ENCODE measurements at regions not wholly inside any gene's neighbourhood (a gene's known extent, or its start where the extent isn't known, plus 50 kb on each side); places are given as distances from the start of the nearest gene placed in this dataset.

DNA sequence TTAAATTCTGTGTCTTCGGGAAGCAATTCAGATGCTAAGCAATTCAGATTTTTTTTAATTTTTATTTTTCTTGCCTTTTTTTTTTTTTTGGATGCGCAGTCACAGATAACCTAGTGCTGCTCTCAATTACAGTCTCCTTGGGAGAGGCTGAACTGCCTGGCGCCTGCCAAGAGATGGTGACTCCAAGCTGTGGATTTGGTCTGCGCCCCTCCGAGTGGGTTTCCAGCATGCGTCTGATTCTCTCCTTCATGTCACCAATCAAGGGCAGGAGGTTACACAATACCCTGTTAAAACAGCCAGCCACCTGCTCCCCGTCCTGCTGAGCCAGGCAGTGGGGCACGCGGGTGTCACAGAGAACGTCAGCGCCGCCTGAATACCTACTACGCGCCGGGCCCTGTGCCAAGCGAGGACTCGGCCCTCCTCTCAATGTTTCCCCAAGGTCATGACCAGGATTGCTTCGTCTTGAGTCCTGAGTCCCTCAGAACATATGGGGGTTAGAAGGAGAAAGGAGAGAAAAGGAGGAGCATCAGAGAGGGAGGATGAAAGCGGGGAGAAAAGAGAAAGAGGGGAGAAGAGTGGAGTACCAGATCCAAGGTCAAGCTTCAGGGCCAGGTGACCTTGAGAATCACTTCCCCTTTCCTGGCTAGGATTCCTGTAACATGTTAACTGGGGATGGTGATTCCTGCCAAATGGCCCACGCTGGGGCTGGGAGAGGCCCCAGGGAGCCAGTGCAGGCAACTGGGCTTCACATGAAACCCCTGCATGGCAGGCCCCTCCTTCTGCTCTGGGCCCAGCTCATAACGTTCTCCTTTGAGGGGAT, 213.6 kb downstream of the URI1 start:
- DNase-seq: no peak

DNA sequence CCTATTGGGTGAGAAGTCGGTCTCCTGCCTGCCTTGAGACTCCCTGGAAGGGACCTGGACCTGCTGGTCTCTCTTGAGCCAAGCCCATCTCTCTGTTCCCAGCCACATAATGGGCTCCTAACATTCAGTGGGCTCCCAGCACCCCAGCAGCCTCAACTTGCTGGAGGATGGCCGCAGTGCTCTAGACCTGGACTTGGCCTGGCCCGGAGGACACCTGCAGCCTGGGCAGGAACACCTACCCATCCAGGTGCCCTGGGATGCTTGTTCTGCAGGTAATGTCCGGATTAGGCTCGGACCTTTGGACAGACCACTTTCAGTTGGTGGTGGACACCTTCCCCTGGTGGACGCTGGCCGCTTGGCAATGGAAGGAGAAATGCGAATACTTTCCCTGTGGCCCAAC, 214.6 kb downstream of the URI1 start:
- no peak for DNase-seq

DNA sequence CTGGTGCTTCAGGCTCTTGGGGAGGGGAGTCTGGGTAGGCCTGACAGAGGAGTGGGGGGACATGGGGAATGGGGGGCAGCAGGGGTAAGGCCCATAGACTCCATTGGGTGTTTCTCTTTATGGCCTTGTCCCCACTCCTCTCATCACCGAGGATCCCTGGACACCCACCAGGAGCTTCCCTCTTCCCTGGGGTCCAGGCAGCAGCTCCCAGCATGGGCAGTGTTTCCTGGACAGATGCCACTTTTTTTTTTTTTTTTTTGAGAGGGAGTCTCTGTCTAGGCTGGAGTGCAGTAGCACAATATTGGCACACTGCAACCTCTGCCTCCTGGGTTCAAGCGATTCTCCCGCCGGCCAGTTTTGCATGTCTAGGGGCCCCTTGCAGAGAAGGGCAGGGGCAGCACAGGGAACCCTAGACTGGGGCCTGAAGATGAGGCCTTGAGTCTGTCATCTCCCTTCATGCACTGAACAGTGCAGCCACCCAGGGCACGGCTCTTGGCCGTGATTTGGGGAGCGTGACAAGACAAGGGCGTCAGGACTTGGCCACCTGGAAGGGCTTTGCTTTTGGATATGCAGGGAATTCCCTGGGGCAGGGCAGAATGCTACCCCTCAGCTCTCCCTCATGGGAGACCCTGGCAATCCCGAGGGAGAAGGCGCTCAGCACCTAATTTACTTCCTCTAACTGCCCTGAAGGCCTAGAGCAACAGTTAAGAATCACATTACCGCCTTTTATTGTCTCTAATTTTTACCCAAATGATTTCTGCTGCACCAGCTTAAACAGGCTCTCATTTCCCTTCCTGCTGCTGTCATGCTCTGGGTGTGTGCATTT, 213.9 kb upstream of the ZNF536 start:
- DNase-seq: no peak

DNA sequence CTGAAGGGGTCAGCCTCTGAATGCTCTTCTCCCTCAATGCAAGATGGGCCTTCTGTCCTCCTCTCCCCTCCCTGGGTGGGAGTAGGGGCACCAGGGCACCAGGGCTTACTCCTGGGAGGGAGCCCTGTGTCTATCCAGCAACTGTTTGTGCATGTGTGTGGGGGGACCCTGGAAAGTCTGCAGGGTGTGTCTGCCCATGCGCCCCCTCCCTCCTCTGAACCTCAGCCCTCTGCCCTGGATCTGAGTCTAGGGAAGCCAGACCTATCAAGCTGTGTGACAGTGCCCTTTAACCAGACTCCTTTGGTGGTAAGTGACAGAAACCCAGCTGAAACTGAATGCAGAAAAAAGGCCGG, 213.3 kb upstream of the ZNF536 start:
- DNase-seq: no peak

DNA sequence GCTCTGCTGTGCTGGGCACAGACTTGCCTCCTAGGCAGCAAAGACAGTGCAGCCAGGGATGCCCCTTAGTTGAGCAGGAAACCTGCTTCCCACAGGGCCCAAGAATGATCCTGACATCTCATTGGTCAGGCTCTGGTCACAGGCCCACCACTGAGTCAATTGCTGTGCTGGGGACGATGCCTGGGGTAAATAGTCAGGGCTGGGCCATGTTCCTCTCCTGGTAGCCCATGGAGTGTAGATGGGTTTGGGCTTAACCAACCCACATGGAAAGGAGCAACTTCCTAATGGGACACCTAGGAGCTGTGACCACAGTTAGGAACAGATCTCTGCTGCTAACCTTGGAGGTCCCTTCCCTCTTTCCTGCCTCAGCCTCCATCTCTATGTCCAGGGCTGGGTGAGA, 212.5 kb upstream of the ZNF536 start:
- no peak for DNase-seq

DNA sequence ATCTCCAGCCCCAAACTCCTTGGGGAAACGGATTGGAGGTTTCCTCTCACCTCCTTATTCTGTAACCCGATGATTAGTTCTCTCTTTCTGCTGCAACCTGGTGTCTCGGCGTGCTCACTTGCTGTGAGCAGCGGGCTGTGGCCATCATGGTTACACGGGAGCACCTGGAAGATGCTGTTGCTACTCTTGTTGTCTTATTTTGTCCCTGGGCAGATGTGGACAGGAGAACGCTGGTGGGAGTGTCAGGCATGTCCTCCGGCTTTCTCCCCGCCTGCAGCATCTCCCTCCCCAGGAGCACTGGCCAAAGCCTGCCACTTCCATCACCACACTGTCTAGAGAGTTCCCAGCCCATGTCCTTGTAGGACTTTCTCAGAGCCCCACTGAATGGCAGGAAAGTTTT, 211.8 kb upstream of the ZNF536 start:
- DNase-seq: no peak

DNA sequence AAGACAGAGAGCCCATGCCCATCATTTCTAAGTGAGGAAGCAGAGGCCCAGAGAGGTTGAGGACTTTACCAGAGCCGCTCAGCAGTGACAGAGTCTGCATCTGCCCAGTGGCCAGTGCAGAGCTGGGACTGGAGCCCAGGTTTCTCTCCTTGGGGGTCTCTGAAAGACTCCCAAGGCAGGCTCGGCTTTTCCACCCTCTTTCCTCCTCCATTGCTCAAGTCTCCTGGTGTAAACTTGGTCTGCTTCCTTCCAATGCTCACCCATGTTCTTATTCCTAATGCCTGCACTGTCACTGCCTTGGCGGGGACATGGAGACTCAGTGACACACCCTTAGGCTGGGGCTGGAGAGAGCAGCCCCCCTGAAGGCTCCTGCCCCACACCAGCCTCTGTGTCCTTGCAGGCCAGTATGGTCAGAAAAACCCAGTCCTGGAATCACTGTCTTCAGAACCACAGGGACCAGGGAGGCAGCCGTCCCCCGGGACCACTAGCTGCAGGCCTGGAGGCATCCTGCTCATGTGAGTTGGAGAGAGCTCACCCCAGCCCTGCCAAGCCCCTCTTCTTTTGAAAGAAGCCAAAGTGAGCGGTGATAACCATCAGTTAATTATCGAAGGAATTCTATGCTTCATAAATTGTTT, 211.0 kb upstream of the ZNF536 start:
- DNase-seq: no peak

DNA sequence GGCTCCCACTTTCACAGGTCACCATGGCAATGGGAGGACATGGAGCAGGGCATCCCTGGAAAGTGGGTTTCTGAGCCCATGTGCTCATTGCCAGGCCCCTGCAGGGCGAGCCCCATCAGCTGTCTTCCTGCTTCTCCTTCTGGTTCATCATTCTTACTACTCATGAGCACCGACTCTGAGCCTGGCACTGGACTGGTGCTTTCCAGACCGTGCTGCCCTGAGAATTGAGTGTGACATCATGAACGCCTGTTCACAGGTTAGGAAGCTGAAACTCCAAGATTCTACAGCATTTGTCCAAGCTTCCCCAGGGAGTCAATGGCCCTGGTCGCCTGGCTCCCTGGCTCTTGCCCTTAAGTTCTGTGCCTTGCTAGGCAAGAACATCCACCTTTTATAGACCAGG, 210.4 kb upstream of the ZNF536 start:
- no peak for DNase-seq

DNA sequence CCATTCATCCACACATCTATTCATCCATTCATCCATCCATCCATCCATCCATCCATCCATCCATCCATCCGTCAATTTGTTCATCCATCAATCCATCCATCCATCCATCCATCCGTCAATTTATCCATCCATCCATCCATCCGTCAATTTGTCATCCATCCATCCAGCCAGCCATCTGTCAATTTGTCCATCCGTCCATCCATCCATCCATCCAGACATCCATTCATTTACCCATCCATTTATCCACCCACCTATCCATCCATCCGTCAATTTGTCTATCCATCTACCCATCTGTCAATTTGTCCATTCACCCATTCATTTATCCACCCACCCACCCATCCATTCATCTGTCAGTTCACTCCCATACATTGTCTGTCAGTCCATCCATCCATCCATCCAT, 209.5 kb upstream of the ZNF536 start:
- DNase-seq: no peak

DNA sequence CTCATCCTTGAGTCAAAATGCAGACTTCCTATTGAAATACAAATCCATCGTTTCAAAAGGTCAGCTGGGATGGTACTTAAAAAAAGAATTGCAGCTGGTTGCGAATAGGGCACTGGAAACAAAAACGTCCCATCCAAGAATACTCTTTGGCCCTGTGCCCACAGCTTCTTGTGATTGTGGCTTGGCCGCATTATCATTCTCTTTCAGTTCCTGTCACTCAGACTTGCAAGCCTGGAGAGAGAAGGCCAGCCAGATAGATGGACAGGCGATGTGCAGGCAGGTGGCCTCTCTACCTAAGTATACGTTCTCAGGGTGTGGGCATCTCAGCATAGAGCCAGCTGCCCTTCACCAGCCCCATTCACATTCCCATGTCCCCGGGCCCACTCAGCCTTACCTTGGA, 208.5 kb upstream of the ZNF536 start:
- no peak for DNase-seq

DNA sequence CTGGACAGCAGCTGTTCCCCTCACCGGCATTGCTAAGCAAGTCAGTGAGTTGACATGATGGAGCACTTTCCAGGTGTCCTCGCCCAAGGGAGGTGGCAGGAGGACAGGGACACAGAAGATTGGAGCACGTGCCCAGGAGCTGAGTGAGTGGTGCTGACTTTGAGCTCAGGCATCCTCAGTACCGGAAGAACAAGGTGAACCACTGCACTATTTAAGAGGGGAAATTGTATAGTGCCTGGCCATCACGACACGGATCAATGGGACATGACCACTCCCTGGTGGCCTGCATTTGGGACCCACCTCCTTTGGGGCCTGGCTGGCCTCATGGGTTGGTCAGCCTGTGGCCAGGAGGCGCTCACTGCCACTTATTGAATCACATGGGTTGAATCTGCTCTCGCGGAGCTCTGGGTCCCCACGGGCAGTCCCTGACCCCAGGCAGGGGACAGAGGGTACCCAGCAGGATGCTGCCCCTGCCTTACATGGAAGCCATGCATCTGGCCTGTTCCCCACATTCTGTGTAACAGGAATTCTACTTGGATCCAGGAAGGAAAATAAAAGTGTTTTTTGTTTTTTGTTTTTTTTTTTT, 206.9 kb upstream of the ZNF536 start:
- DNase-seq: no peak

DNA sequence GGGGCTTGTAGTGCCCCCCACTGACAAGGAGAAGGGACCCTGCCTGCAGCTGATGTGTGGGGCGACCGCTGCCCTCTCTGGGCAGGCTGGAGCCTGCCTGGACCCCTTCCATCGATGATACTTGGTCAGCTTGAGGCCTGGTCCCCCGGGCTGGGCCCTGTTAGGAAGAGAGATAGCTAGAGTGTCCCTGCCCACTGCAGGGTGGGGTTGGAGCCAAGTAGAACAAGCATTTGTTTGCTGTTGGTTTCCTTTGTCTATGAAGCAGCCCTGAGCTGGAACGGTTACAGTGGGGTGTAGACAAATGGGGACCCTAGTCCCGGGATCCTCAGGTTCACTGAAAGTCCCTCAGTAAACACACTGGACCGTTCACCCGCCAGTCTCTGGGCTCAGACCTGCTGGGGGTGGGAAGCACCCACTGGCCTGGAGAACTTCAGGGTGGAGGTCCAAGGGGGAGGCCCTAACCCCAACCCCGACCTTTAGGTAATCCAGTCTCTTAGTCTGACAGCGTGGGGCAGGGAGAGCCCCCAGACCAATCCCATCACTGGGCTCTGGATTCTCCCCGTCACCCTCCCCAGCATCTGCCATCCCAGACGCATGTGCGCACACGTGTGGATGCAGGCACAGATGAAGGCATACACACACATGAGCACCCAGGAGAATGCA, 204.8 kb upstream of the ZNF536 start:
- no peak for DNase-seq

DNA sequence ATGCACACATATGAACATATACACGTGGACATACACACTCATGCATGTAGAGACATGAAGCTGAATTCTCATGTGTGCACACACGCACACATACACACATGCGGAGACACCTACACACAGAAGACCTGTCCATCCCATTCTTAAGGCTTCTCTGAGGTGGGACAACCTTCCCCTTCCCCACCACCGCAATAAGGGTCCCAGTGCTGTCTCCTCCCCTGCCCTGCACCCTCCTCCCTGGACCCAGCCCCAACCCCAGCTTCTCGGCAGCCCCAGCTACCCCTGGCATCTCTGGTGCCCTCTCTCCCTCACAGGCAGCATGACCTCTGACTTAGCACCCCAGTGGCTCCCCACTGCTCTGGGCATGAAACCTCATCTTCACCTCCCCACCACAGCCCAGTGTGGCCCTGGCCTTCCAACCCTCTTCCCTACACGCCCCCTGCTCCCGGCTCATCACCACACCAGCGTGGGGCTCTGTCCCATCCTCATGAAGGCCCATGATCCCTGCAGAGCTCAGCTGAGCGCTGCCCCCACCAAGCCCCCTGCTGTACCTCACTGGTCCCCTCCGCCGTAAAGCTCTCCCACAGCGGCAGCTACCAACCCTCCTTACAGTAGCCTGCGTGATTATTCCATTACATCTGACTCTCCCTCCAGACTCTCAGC, 204.1 kb upstream of the ZNF536 start:
- DNase-seq: no peak

DNA sequence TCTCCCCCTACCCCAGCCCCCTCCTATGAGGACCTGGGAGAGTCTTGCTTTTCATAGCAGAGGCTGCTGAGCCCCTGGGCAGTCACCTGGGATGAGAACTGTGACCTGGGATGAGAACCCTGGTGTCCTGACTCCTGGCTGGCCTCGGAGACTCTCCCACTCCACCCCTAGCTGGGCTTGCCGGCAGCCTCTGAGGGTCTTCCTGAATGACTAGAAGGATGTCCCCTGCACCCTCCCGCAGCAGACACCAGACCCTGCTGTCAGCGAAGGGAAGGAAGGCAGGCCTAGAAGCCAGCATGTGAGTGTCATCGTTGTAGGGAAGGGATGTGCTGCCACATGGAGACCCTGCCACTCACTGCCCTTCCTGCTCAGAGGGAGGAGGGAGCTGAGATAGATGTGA, 203.4 kb upstream of the ZNF536 start:
- no peak for DNase-seq

DNA sequence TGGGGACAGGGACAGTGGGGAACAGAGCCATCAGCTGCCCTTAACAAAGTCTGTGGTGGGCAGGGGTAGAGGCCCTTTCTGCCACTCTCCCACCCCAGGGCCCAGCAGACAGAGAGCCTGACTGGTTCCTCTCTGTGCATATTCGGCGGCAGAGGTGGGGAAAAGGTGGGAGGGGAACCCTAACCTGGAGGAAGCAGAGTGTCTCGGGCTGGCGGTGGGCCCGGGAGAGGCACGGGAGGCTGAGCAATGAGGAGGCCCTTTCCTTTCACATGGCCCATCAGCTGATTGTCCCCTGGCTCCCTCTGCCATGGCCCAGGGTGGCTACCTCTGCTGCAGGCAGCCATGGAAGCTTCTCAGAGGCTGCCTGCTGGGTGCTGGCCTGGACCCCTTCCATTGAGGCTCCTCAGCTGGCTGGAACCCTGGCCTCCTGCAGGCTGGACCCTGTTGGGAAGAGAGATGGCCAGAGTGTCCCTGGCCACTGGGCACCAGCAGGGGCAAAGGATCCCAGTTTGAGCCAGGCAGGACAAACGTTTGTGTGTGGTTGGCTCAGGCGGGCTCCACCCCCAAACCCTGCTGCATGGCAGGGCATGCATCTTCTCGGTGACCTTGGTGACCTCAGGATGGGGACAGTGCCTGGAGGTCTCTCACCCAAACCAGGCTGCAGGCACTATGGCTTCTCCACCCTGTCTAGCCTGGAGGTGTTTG, 202.8 kb upstream of the ZNF536 start:
- no peak for DNase-seq

DNA sequence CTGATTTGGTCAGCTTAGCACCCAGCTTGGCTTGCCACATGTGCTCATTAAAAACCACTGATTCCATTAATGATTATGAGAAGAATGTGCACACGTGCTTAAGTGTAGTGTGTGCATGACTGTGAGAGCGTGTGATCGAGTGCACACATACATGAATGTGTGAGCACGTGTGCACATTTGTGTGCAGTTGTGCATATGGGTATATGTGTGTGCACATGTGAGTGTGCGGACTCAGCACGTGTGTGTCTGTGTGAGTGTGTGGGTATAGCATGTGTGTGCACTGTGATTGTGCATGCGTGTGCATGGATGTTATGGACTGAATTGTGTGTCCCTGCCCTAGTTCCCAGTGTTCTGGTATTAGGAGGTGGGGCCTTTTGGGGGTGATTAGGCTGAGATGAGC, 202.1 kb upstream of the ZNF536 start:
- no peak for DNase-seq

DNA sequence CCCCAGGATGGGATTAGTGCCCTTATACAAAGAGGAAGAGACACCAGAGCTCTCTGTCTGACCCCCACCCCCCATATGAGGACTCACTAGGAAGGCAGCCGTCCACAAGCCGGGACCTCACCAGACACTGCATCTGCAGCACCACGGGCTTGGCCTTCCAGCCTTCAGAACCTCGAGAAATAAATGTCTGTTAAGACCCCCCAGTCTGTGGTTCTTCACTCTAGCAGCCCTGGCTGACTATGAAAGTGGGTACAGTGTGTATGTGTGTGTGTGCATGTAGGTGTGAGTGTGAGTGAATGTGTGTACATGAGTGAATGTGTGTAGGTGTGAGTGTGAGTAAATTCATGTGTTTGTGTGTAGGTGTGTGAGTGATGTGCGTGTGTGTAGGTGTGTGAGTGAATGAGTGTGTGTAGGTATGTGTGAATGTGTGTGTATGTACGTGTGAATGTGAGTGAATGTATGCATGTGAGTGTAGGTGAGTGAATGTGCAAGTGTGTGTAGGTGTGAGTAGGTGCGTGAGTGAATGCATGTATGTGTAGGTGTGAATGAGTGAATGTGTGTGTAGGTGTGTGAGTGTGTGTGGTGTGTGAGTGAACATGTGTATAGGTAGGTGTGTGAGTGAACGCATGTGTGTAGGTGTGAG, 201.6 kb upstream of the ZNF536 start:
- DNase-seq: no peak

DNA sequence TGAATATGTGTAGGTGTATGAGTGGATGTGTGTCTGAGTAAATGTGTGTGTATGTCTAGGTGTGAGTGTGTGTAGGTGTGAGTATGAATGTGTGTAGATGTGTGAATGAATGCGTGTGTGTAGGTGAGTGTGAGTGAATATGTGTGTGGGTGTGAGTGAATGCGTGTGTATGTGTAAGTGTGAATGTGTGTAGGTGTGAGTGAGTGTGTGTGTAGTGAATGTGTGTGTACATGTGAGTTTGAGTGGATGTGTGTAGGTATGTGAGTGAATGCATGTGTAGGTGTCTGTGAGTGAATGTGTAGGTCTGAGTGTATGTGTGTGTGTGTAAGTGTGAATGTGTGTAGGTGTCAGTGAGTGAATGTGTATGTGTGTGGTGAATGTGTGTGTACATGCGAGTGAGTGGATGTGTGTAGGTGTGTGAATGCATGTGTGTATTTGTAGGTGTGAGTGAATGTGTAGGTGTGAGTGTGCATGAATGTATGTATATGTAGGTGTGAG, 201.0 kb upstream of the ZNF536 start:
- DNase-seq: no peak

DNA sequence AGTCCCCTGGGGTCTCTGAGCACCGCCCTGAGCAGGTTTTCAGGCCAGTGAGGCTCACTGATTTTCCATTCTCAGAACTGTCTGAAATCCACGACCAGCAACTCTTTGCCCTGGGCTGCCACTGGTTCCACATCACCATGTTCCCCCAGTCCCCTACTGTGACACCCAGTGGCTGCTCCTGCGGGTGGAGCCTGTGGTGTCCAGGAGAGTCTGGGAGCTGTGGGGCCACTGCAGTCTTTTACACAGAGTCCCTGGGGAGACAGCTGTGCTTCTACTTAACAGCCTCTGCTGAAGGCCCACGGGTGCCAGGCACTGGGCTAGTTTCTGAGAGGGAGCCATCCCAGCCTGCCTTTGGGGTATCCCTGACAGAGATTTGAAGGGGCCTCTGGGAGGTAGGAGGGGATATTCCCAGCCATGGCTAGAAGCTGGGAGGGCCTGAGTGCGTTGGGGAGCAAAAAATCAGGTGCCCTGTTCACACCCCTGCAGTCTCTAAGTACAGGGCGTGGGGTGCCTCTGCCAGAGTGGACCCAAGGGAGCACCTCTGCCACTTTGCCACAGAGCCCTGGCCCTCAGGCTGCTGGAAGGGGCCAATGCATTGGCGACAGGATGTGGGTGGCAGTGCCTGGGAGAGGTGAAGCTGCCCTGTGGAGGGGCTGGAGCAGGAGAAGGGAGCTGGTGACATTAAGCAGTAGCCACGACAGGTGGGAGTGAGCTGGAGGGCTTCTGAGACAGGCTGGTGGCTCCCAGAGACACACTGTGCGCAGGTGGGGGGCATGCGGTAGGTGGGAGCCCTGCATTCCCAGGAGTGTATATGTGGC, 200.2 kb upstream of the ZNF536 start:
- DNase-seq: no peak

DNA sequence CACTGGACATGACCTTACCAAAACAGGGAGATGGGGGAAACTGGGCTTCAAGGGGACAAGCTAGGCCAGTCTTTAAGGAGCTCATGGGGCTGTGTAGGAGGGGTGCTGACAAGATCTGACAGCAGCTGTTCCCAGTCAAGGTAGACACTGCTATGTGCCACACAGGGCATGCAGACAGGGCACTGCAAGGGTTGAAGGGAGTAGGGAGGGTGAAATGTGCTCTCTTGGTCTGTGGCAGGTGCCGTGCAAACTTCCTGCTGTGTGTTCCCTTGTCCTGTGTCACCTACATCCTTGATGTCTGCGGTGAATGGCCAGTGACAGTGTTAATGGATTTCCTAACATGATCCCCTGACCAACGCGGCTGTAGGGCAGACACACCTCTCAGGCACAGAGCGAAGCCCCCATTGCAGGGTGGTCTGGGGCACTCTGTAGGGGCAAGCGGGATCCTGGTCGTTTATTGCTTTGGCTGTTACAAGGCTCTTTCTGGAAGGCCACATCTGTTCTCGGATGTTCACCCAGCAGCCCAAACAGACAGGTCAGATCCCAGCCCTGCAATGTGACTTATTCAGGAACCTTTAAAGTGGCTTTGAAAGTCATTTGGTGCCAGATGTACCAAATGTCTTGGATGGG, 199.5 kb upstream of the ZNF536 start:
- DNase-seq: no peak
